ENCODE measurements at regions not wholly inside any gene's neighbourhood (a gene's known extent, or its start where the extent isn't known, plus 50 kb on each side); places are given as distances from the start of the nearest gene placed in this dataset.

- TF ChIP-seq CTCF (conservative IDR thresholded peaks at IDR 0.05; ENCODE audit: low read length): no peak
- no peak overlapping the region for H3K4me3 ChIP-seq (ENCODE audit: low read length)
- DNase-seq (ENCODE audit: low read depth): no peak
These were observed 327.8 kb downstream of the TMEM167A start for GRCh38 chr5:82749461-82749820.

DNA sequence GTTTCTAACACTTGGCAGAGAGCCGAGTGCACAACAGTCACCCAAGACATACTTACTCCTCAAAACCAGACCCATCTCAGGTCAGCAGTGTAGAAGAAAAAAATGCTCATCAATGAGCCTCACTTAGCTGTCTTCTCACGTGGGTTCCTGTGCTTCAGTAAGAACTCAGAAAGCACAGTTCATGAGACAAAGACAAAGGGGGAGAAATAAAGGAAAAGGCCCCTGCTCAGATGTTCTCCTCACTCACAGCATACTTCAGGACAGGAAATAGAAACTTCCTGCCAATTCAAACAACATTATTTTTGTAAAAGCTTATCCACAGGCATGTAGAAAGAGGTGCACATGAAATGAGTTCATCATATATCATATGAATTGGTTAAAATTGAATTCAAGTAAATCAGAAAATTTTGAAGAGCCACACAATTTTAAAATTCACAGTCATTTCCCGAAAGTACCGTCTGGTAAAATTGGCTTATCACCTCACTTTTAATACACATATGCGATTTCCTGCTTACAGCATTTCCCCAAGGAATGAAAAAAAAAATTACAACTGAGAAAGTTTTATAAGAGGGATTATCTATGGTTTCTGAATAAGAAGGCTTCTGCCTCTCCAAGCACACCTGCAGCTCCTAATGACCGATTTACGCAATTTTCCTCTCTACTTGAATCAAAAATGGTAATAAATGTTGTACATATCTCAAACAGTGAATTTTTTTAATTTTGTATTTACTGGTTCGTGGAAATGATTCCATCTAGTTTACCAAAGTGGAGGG is 328.3 kb downstream of the TMEM167A start:
- TF ChIP-seq CTCF (conservative IDR thresholded peaks at IDR 0.05; ENCODE audit: low read length): no peak
- no peak overlapping the region for H3K4me3 ChIP-seq (ENCODE audit: low read length)
- no peak for DNase-seq (ENCODE audit: low read depth)

- DNase-seq (ENCODE audit: low read depth): no peak
- no peak for TF ChIP-seq CTCF (conservative IDR thresholded peaks at IDR 0.05; ENCODE audit: low read length)
- no peak overlapping the region for H3K4me3 ChIP-seq (ENCODE audit: low read length)
These were observed 329.2 kb downstream of the TMEM167A start for GRCh38 chr5:82747986-82748385.

DNA sequence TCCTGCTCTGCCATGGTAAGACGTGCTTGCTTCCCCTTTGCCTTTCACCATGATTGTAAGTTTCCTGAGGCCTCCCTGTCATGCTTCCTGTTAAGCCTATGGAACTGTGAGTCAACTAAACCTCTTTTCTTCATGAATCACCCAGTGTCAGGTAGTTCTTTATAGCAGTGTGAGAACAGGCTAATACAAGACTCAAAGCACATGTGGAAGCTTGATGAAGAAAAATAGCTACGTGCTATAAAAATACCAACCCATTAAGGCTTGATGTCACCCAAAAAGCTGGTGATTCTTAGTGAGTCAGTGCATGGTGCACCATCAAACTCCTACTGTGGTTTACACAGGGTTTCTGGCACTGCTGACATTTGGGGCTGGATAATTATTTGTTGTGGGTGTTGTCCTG is 332.2 kb downstream of the TMEM167A start:
- no peak overlapping the region for H3K4me3 ChIP-seq (ENCODE audit: low read length)
- no peak for TF ChIP-seq CTCF (conservative IDR thresholded peaks at IDR 0.05; ENCODE audit: low read length)
- no peak for DNase-seq (ENCODE audit: low read depth)

GRCh38 chr5:82738681-82739269 is 338.4 kb downstream of the TMEM167A start:
- no peak for DNase-seq (ENCODE audit: low read depth)
- H3K4me3 ChIP-seq (ENCODE audit: low read length): no peak overlapping the region
- TF ChIP-seq CTCF (conservative IDR thresholded peaks at IDR 0.05; ENCODE audit: low read length): no peak

- H3K4me3 ChIP-seq (ENCODE audit: low read length): no peak overlapping the region
- DNase-seq (ENCODE audit: low read depth): no peak
- no peak for TF ChIP-seq CTCF (conservative IDR thresholded peaks at IDR 0.05; ENCODE audit: low read length)
These were observed 341.9 kb downstream of the TMEM167A start for GRCh38 chr5:82735160-82735789.

DNA sequence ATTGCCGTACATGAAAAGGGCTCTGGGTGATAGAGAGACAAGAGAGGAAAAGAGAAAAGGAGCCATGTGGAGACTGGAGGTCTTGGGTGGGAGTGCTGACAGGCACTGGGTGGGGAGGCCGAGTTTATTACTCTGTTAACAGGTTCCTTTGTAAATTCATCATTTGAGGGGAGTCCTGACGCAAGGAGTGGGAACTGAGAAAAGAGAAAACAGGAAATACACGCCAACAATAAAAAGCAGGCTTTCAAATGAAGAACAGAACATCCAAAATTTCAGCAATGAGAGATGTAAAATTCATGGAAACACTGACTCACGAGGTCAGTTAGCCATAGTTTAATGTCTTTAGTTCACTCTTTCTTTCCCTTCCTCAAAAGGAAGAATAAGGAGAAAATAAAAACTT is 342.8 kb downstream of the TMEM167A start:
- H3K4me3 ChIP-seq (ENCODE audit: low read length): no peak overlapping the region
- no peak for DNase-seq (ENCODE audit: low read depth)
- no peak for TF ChIP-seq CTCF (conservative IDR thresholded peaks at IDR 0.05; ENCODE audit: low read length)

Data from AG10803 (cell line).